IMR-90 (cell line): ENCODE measurements at regions not wholly inside any gene's neighbourhood (a gene's known extent, or its start where the extent isn't known, plus 50 kb on each side); places are given as distances from the start of the nearest gene placed in this dataset.

Source experiments
- ATAC-seq: fragments of 200-7000 bp; cut with Tn5 transposase; 2 replicates; pipeline ENCODE4 v1.9.1; 2020; ENCODE audit warnings: low read depth, mild to moderate bottlenecking, moderate library complexity
- BruUV-seq: library from RNA; stranded (reverse); fragments of 400-500 nt; replicated peaks from 2 replicates; lab custom pipeline; 2021; lab: Mats Ljungman, UMichigan
- CTCF ChIA-PET: fragments of 300-600 bp; formaldehyde crosslinking; extraction: SDS; loops from one replicate; lab custom pipeline; 2021; ENCODE audit warnings: antibody characterized with exemption; lab: Yijun Ruan, JAX
- POLR2A ChIA-PET: fragments of 300-600 bp; sonication (Branson Sonifier 250); formaldehyde crosslinking; loops from one replicate; lab custom pipeline; 2022; ENCODE audit warnings: antibody characterized with exemption; ENCODE audit not compliant: unreplicated experiment; lab: Charles Lee
- DNase-seq: peaks from one replicate; pipeline ENCODE4 v3.0.0; 2013
- H2AFZ ChIP-seq: replicated peaks from 2 replicates; pipeline ENCODE3; 2013; ENCODE audit warnings: low read length, mild to moderate bottlenecking; ENCODE audit not compliant: poor library complexity
- H2AK5ac ChIP-seq: 2 replicates; pipeline ENCODE4 v1.6.1; 2013; ENCODE audit warnings: low read depth, low read length, inconsistent platforms
- H2AK9ac ChIP-seq: replicated peaks from 2 replicates; pipeline ENCODE3; 2013; ENCODE audit warnings: mild to moderate bottlenecking, low read depth, low read length, moderate library complexity; ENCODE audit not compliant: poor library complexity
- H2BK120ac ChIP-seq: 2 replicates; pipeline ENCODE4 v1.6.1; 2013; ENCODE audit warnings: low read depth, low read length, inconsistent platforms
- H2BK15ac ChIP-seq: 3 replicates; pipeline ENCODE4 v1.6.1; 2013; ENCODE audit warnings: low read depth, low read length, inconsistent platforms
- H2BK20ac ChIP-seq: 2 replicates; pipeline ENCODE4 v1.6.1; 2013; ENCODE audit warnings: low read depth, mild to moderate bottlenecking, inconsistent platforms, low read length, moderate library complexity
- H2BK5ac ChIP-seq: 2 replicates; pipeline ENCODE4 v1.6.1; 2013; ENCODE audit warnings: mild to moderate bottlenecking, low read depth, low read length, inconsistent platforms; ENCODE audit not compliant: poor library complexity, severe bottlenecking
- H3K14ac ChIP-seq: replicated peaks from 2 replicates; pipeline ENCODE4 v1.6.1; 2013; ENCODE audit warnings: low read depth, low read length, inconsistent platforms
- H3K18ac ChIP-seq: 2 replicates; pipeline ENCODE4 v1.6.1; 2013; ENCODE audit warnings: low read depth, low read length, control low read depth
- H3K23ac ChIP-seq: 2 replicates; pipeline ENCODE4 v1.6.1; 2013; ENCODE audit warnings: low read depth, low read length, inconsistent platforms
- H3K27ac ChIP-seq: 2 replicates; pipeline ENCODE4 v1.5.1; 2013; ENCODE audit warnings: mild to moderate bottlenecking, control low read depth, low read length; ENCODE audit not compliant: insufficient read depth
- H3K27me3 ChIP-seq: 2 replicates; pipeline ENCODE4 v1.6.1; 2013; ENCODE audit warnings: low read length; ENCODE audit not compliant: control insufficient read depth, insufficient read depth
- H3K36me3 ChIP-seq: 2 replicates; pipeline ENCODE4 v1.6.1; 2013; ENCODE audit warnings: low read length, mixed read lengths; ENCODE audit not compliant: control insufficient read depth, insufficient read depth
- H3K4ac ChIP-seq: 2 replicates; pipeline ENCODE4 v1.6.1; 2013; ENCODE audit warnings: low read depth, low read length, inconsistent platforms
- H3K4me1 ChIP-seq: 2 replicates; pipeline ENCODE4 v1.6.1; 2013; ENCODE audit warnings: low read length, mixed read lengths; ENCODE audit not compliant: control insufficient read depth, insufficient read depth
- H3K4me2 ChIP-seq: 2 replicates; pipeline ENCODE4 v1.6.1; 2013; ENCODE audit warnings: low read depth, mild to moderate bottlenecking, control low read depth, low read length, moderate library complexity
- H3K4me3 ChIP-seq: 2 replicates; pipeline ENCODE4 v1.5.1; 2013; ENCODE audit warnings: low read depth, mild to moderate bottlenecking, control low read depth, low read length, moderate library complexity; ENCODE audit not compliant: insufficient read depth
- H3K56ac ChIP-seq: 2 replicates; pipeline ENCODE4 v1.6.1; 2013; ENCODE audit warnings: low read length, inconsistent platforms; ENCODE audit not compliant: insufficient read depth; ENCODE audit errors: extremely low read depth
- H3K79me1 ChIP-seq, 2 experiments: 2 replicates each; pipeline ENCODE4 v1.6.1; 2013; ENCODE audit warnings: low read length in 2 of 2, inconsistent platforms in 1 of 2, low read depth in 1 of 2
- H3K9ac ChIP-seq: 2 replicates; pipeline ENCODE4 v1.6.1; 2013; ENCODE audit warnings: low read depth, low read length, control low read depth
- H3K9me1 ChIP-seq: 2 replicates; pipeline ENCODE4 v1.6.1; 2013; ENCODE audit warnings: low read length, inconsistent platforms; ENCODE audit not compliant: insufficient read depth
- H3K9me3 ChIP-seq: 2 replicates; pipeline ENCODE4 v1.6.1; 2013; ENCODE audit warnings: low read length; ENCODE audit not compliant: control insufficient read depth, insufficient read depth
- H4K20me1 ChIP-seq: 2 replicates; pipeline ENCODE4 v1.6.1; 2013; ENCODE audit warnings: low read length, inconsistent platforms; ENCODE audit not compliant: insufficient read depth
- H4K5ac ChIP-seq: 2 replicates; pipeline ENCODE4 v1.6.1; 2013; ENCODE audit warnings: mild to moderate bottlenecking, low read depth, low read length, control low read depth
- H4K8ac ChIP-seq, 2 experiments: 2 replicates each; pipeline ENCODE4 v1.6.1; 2013; ENCODE audit warnings: low read depth in 2 of 2, low read length in 2 of 2, control low read depth in 1 of 2, inconsistent platforms in 1 of 2
- H4K91ac ChIP-seq: 2 replicates; pipeline ENCODE4 v1.6.1; 2013; ENCODE audit warnings: low read depth, low read length, inconsistent platforms; ENCODE audit not compliant: insufficient read depth
- BHLHE40 ChIP-seq: fragments of 150-350 bp; IDR thresholded peaks from 2 replicates; pipeline ENCODE4 v1.6.1; 2016; ENCODE audit warnings: mild to moderate bottlenecking, low read depth, low read length
- CEBPB ChIP-seq: IDR thresholded peaks from 2 replicates; pipeline ENCODE4 v1.6.1; 2012; ENCODE audit warnings: low read depth, low read length, improper control_type of control experiment
- CHD1 ChIP-seq: IDR thresholded peaks from 2 replicates; pipeline ENCODE4 v1.6.1; 2012; ENCODE audit warnings: low read depth, low read length, improper control_type of control experiment
- FOS ChIP-seq: fragments of 150-350 bp; IDR thresholded peaks from 2 replicates; pipeline ENCODE4 v1.6.1; 2016; ENCODE audit warnings: low read depth, low read length
- MAFK ChIP-seq: IDR thresholded peaks from 2 replicates; pipeline ENCODE4 v1.6.1; 2012; ENCODE audit warnings: low read depth, low read length, improper control_type of control experiment
- MAZ ChIP-seq: IDR thresholded peaks from 2 replicates; pipeline ENCODE4 v1.6.1; 2012; ENCODE audit warnings: low read depth, mild to moderate bottlenecking, low read length, improper control_type of control experiment, moderate library complexity, borderline replicate concordance
- MXI1 ChIP-seq: IDR thresholded peaks from 2 replicates; pipeline ENCODE4 v1.6.1; 2012; ENCODE audit warnings: low read depth, mild to moderate bottlenecking, low read length, moderate library complexity, borderline replicate concordance
- NFE2L2 ChIP-seq: fragments of 150-350 bp; IDR thresholded peaks from 2 replicates; pipeline ENCODE4 v1.6.1; 2016; ENCODE audit warnings: low read depth, mild to moderate bottlenecking, low read length
- POLR2A ChIP-seq: IDR thresholded peaks from 2 replicates; pipeline ENCODE4 v1.6.1; 2012; ENCODE audit warnings: mild to moderate bottlenecking, low read depth, low read length
- RAD21 ChIP-seq: IDR thresholded peaks from 2 replicates; pipeline ENCODE4 v1.6.1; 2012; ENCODE audit warnings: low read length, improper control_type of control experiment
- RCOR1 ChIP-seq: IDR thresholded peaks from 2 replicates; pipeline ENCODE4 v1.6.1; 2012; ENCODE audit warnings: mild to moderate bottlenecking, low read length, improper control_type of control experiment; ENCODE audit not compliant: insufficient replicate concordance
- RFX5 ChIP-seq: IDR thresholded peaks from 2 replicates; pipeline ENCODE4 v1.8.0; 2012; ENCODE audit warnings: low read depth, mild to moderate bottlenecking, low read length, moderate library complexity
- SMC3 ChIP-seq: fragments of 150-350 bp; IDR thresholded peaks from 2 replicates; pipeline ENCODE4 v1.6.1; 2016; ENCODE audit warnings: low read depth, mild to moderate bottlenecking, antibody characterized with exemption, low read length, moderate library complexity
- WGBS, 2 experiments: methylation state at CpG; one replicate each; pipeline versions ENCODE4 v1.1.5 to v1.1.7; 2013; ENCODE audit warnings: missing lambda C conversion rate in 2 of 2; ENCODE audit not compliant: insufficient read length in 1 of 2; ENCODE audit errors: extremely low coverage in 2 of 2; 5-methylcytosine and 5-hydroxymethylcytosine counted together
- dilution Hi-C: fragments of 300-500 bp; cut with HindIII; formaldehyde crosslinking; loops from one replicate; pipeline ENCODE4 v1.14.3; 2018; ENCODE audit warnings: low sequenced_read_pairs; ENCODE audit not compliant: unreplicated experiment
- in situ Hi-C: fragments of 300-500 bp; cut with MboI; formaldehyde crosslinking; loops from 3 replicates; pipeline ENCODE4 v1.14.3; 2019; ENCODE audit warnings: low sequenced_read_pairs, inconsistent platforms, mixed read lengths
- intact Hi-C: fragments of 100-400 bp; cut with micrococcal nuclease; formaldehyde crosslinking; loops from 2 replicates; pipeline ENCODE4 v1.10.0; 2022
- TF ChIP-seq, protein P1 (sequence below): fragments of 150-350 bp; IDR thresholded peaks from 2 replicates; pipeline ENCODE4 v1.6.1; 2017; ENCODE audit warnings: mild to moderate bottlenecking, antibody characterized with exemption, low read length, low read depth
- TF ChIP-seq, protein P2 (sequence below): conservative IDR thresholded peaks from 2 replicates; pipeline ENCODE4 v1.5.1; 2012; ENCODE audit warnings: mild to moderate bottlenecking, low read depth, low read length, improper control_type of control experiment
- TF ChIP-seq, protein P3 (sequence below): fragments of 150-350 bp; IDR thresholded peaks from 2 replicates; pipeline ENCODE4 v1.6.1; 2016; ENCODE audit warnings: low read depth, mild to moderate bottlenecking, low read length, moderate library complexity, borderline replicate concordance

DNA sequence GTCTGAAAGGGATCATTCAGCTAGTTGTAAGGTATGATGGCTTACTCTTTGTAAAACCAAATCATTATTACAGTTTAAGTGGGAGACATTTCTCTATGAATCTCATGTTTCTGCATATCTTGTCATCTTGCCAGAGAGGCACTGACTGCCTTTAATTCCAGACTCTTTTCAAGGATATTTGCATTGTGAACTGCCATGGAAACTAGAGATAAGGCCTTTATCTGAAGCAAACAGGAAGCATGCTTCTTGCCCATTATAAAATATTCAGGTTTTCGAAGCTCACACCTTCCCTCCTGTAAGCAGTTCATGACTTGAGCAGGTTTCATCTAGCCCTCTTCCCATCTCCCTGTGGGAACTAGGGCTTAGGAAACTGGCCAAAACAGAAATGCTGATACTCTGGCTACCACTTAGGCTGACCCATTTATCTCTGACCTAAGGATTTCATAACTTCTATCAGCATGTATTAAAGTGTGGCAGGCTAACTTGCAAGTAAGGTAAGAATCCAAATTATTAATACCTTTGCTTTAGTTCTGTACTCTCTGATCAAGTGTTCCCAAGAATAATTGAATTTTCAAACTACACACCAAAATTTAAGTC, 326.6 kb upstream of the ALCAM start:
- POLR2A ChIA-PET: no interaction called here
- no peak overlapping the region for H3K23ac ChIP-seq
- no peak overlapping the region for H3K4ac ChIP-seq
- H3K4me1 ChIP-seq: no peaks in the 10 kb centered on the region
- CTCF ChIA-PET: no interaction called here
- ATAC-seq (no peak), DNase-seq (peak; percentile 40)
- in situ Hi-C loops (no loop called here), intact Hi-C loops (no loop called here), dilution Hi-C loops (no loop called here)
- no peak overlapping the region for H3K56ac ChIP-seq
- H3K4me3 ChIP-seq: no peak overlapping the region
- H2BK20ac ChIP-seq: no peak overlapping the region
- H3K27ac ChIP-seq: no peak overlapping the region
- no peak overlapping the region for H3K14ac ChIP-seq
- H4K5ac ChIP-seq: no peak overlapping the region
- no peak overlapping the region for H3K9ac ChIP-seq
- H3K18ac ChIP-seq: no peak overlapping the region
- no peak overlapping the region for H2BK15ac ChIP-seq
- H4K91ac ChIP-seq: no peak overlapping the region
- no peak overlapping the region for H3K4me2 ChIP-seq
- H2BK120ac ChIP-seq: no peak overlapping the region
- no TSS peak for BruUV-seq
- H3K79me1 ChIP-seq: no peaks in the 10 kb centered on the region
- no peak overlapping the region for H2AK5ac ChIP-seq
- no peak overlapping the region for H4K8ac ChIP-seq
- no peaks in the 10 kb centered on the region for H4K20me1 ChIP-seq
- H2AK9ac ChIP-seq: no peak overlapping the region
- H3K36me3 ChIP-seq: no peaks in the 10 kb centered on the region
- H2AFZ ChIP-seq: no peak overlapping the region
- no peaks in the 10 kb centered on the region for H3K9me1 ChIP-seq
- H3K27me3 ChIP-seq: no peaks in the 10 kb centered on the region
- no CpG with 5 or more reads among the region's 1 CpG for WGBS, 2 experiments
- TF ChIP-seq MAFK: no peak
- no peak for TF ChIP-seq RAD21
- TF ChIP-seq POLR2A: no peak
- no peak for TF ChIP-seq RFX5
- TF ChIP-seq, protein P1, sequence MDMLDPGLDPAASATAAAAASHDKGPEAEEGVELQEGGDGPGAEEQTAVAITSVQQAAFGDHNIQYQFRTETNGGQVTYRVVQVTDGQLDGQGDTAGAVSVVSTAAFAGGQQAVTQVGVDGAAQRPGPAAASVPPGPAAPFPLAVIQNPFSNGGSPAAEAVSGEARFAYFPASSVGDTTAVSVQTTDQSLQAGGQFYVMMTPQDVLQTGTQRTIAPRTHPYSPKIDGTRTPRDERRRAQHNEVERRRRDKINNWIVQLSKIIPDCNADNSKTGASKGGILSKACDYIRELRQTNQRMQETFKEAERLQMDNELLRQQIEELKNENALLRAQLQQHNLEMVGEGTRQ: no peak
- TF ChIP-seq, protein P2, sequence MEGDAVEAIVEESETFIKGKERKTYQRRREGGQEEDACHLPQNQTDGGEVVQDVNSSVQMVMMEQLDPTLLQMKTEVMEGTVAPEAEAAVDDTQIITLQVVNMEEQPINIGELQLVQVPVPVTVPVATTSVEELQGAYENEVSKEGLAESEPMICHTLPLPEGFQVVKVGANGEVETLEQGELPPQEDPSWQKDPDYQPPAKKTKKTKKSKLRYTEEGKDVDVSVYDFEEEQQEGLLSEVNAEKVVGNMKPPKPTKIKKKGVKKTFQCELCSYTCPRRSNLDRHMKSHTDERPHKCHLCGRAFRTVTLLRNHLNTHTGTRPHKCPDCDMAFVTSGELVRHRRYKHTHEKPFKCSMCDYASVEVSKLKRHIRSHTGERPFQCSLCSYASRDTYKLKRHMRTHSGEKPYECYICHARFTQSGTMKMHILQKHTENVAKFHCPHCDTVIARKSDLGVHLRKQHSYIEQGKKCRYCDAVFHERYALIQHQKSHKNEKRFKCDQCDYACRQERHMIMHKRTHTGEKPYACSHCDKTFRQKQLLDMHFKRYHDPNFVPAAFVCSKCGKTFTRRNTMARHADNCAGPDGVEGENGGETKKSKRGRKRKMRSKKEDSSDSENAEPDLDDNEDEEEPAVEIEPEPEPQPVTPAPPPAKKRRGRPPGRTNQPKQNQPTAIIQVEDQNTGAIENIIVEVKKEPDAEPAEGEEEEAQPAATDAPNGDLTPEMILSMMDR: no peak
- no peak for TF ChIP-seq BHLHE40
- TF ChIP-seq SMC3: no peak
- no peak for TF ChIP-seq FOS
- no peak for TF ChIP-seq MXI1
- TF ChIP-seq CEBPB: no peak
- no peak for TF ChIP-seq MAZ
- TF ChIP-seq CHD1: no peak
- TF ChIP-seq RCOR1: no peak
- TF ChIP-seq NFE2L2: no peak
- TF ChIP-seq, protein P3, sequence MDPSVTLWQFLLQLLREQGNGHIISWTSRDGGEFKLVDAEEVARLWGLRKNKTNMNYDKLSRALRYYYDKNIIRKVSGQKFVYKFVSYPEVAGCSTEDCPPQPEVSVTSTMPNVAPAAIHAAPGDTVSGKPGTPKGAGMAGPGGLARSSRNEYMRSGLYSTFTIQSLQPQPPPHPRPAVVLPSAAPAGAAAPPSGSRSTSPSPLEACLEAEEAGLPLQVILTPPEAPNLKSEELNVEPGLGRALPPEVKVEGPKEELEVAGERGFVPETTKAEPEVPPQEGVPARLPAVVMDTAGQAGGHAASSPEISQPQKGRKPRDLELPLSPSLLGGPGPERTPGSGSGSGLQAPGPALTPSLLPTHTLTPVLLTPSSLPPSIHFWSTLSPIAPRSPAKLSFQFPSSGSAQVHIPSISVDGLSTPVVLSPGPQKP: no peak
- H3K9me3 ChIP-seq: no peaks in the 10 kb centered on the region
- no peak overlapping the region for H2BK5ac ChIP-seq
